GM21737 (cell line): ENCODE measurements at regions not wholly inside any gene's neighbourhood (a gene's known extent, or its start where the extent isn't known, plus 50 kb on each side); places are given as distances from the start of the nearest gene placed in this dataset.

Experiments used
- ATAC-seq: cut with Tn5 transposase; IDR thresholded peaks from one replicate; pipeline ENCODE4 v1.9.1; 2021; ENCODE audit warnings: mild to moderate bottlenecking, moderate library complexity; ENCODE audit not compliant: unreplicated experiment

DNA sequence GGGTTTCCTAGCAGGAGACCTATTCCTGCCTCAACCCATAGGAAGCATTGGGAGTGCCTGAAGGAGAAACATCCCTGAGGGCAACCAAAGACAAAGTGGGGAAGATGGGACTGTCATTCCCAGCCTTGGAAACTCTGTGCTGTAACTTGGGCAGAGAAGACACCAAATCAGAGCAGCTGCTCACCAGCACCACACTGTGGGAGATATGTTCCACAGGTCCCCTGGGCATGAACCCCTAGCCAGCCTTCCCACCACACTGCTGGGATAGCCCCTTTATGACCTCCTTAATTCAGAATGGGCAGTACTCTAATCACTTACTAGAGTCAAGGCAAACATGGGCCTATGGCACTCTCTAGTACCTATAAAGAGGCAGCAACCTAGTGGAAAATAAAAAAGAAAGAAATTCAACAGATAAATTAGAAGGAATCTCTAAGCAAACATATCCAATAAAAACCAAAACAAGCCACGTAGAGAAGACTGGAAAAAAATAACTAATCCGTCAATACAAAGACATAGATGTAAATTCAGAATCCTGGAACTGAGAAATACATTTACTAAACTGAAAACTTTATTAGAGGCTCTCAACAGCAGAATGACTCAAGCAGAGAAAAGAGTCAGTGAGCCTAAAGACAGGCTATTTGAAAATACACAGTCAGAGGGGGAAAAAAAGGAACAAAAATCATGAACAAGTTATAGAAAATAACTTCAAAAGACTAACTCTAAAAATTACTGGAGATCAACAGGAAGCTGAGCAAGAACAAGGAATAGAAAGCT is 878.4 kb upstream of the FRG1 start:
- ATAC-seq = no peak

DNA sequence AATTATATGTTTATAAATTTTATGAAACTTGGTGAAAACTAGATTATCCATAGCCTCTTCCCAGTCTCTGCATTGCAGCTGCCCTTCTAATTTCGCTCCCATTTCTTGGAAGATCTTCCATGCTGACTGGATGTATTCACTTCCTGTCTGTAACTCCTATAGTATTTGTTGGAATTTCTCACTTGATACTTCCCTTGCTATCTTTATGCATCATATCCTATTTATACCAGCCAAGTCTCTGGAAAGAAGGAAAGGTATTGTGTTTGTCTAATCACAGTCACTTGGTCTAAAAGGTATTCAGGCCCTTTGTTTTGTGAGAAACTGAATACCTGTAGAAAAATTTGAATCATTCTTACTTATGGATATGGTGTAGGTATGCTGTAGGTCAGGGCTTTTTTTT is 870.9 kb upstream of the FRG1 start:
- ATAC-seq = no peak

DNA sequence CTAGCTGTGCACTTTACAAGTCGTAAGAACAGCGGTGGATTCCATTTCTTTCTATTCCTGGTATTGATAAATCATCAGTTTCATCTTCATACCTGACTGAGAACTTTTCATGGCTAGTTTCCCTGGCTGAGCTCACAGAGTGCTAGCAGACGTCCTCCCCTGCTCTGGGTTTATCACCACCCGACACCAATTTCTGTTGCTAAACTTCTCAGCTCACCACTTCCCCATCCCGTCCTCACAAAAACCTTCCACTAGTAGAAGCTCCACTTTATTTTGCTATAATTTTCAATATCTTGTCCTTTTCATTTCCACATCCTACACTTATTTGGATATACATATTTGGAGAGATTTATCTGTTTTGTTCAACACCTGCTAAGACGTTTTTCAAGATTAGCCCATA is 869.4 kb upstream of the FRG1 start:
- ATAC-seq = no peak

DNA sequence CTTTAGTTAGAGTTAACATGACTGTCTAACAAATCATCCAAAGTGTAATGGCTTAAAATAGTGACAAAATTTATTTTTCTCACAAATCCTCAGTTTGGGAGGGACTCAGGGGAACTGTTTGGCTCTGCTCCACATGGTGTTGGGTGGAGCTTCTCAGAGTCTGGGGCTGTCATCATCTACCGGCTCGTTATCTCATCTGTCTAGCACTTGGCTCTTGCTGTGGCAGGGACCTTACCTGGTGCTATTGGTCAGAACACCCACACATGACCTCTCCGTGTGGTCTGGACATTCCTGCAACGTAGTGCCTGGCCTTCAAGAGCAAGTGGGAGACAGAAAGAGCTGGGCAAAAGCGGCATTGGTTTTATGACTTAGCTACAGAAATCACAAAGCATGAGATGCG is 866.9 kb upstream of the FRG1 start:
- ATAC-seq = no peak

DNA sequence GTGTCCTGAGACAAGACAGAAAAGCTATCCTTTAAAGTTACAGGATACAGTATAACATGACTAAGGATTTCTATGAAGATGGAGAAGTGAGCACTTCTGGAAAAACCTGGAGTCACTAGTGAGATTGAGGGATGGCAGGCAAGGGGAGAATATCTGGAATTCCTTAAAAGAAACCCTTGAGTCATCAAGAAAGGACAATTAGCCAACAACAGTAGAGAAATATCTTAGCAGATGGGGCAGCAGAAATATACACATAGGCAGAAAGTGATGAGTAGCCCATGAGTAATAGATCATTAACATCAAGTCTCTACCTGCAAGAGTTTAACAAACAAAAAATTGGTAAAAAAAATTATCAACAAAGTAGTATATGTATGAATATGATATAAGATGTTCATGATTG is 858.8 kb upstream of the FRG1 start:
- no peak for ATAC-seq

DNA sequence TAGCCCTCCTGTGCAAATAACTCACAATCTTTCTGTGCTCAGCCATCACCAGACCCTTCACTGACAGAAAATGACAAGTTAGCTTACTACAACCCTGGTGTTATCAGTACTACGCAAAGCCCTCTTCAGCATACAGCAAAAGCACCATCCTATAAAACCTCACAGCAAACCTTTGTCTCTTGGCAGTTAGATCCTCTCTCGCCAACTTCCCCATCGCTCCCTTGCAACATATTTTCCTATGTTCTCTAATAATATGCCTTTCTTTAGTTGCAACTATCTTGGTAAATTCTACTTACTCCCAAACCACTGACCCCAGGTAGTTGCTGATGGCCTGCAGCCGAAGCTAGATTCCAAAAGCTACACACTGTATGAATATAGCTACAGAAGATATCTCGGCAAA is 856.9 kb upstream of the FRG1 start:
- no peak for ATAC-seq

DNA sequence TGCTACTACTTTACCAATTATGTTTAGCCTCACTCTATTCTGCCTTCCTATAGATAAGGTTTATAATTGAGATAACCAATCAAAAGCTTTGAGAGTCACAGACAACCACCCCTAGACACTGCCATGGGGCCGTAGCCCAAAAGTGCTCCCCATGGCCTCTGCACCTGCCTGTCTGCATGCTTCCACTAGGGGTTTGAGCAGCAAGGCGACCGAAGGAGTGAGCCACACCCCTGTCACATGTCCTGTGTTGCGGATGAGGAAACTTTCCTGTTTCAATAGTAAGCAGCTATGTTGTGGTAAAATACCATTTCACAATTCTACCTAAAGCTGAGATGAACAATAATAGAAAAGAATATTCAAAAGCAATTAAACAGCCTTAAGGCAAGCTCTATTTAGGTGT is 856.0 kb upstream of the FRG1 start:
- ATAC-seq = no peak

DNA sequence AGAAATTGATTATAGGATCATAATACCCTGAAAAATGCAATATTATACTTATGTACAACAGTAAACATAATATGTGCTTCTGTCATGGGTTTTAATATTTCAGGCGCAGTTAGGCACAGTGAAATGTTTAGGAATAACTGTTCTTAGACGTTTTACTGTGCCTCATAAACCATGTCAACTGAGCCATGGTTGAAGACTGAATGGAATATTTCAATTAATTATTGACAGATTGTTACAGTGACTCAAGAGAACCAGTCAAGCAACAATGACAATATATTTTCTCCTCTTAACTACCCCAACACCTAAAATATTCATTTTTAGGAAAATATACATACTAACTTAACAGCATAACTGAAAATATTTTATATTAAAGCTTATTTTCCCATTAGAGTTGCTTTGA is 852.7 kb upstream of the FRG1 start:
- no peak for ATAC-seq

DNA sequence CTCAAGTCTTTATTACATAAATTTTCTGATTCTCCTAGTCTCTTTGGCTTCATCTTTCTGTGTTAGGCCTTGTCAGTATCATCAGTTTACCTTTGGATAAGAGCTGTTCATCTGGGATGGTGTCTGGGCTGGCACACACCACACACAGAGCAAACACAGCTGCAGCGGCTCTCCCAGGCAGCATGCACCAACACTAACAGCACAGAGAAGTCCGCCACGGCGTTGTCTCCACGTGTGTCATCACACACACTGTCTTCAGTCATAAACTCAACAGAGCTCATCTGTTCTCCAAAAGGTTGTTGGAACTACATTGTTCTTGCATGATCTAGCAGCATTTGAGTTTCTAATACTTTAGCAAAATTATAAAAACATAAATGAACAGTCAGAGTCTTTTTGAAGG is 851.9 kb upstream of the FRG1 start:
- ATAC-seq = no peak

DNA sequence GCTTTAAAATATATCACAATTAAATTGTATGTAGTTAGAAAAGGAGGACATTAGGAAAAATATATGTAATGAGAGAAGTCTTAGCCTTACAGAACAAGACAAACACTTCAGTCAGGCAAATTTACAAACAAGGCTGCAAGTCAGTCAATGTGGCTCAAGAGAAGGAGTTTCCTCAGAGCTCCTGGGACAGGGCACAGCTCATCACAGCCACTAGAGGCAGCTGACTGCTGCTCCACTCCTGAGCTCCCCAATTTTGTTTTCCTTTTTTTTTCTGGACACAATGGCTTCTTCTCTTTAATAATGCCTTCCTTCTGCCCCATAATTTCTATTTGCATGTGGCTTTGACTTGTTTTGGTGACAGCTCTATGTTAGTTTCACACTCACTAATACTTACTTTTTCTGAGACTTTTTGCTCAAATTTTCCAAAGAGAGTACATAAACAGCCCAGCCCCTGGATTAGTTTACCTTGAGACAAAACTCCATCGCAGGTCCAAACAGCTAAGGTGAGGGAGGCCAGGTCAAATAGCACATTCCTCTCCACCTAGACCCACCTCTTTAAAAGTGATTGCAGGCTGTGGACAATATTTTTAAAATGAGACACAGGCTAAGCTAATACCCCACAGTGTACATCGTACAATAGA is 850.4 kb upstream of the FRG1 start:
- ATAC-seq = no peak

DNA sequence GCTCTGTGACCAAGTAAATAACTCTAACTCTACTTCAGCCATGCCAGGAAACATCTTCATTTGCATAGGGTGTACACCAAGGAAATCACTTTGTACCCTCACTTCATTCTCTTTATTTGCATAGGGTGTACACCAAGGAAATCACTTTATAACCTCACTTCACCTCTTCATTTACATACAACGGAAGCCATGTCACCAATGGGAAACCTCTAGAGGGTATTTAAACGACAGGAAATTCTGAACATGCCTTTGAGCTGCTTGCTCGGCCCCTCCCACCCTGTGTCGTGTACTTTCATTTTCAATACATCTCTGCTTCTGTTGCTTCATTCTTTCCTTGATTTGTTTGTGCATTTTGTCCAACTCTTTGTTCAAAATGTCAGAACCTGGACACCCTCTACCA is 848.1 kb upstream of the FRG1 start:
- no peak for ATAC-seq

DNA sequence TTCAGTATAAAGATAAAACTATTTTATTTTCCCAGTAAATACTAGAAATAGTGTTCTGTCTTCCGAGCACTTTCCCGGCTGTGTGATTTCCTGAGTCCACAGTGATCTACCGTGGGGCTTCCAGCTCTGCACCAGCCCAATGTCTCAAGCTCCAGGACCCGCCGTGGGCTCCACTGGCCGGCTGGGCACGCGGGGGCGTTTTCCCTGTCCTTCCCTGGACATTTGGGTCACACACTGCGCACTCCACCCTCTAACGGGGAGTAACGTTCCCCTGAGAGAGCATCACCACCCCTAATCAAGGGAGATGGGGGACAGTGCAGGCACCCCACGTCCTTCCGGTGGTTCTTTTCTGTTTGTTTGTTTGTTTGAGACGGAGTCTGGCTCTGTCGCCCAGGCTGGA is 844.6 kb upstream of the FRG1 start:
- no peak for ATAC-seq

DNA sequence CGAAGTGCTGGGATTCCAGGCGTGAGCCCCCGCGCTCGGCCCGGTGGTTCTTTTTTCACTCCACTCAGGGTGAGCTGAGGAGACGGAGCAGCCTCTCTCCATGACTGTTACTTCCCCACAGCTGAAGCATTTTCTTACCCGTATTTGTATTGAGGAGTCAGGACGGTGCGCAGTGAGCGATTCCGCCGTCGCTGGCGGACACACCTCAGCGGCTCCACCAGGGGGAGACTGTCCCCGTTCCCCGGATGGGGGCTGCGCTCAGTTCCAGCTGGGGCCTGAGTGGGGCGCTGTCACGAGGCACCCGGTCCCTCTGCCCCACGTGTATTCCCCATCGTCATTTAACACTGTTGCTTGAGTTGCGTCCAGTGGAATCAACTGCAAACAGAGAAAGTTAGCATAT is 844.0 kb upstream of the FRG1 start:
- no peak for ATAC-seq

DNA sequence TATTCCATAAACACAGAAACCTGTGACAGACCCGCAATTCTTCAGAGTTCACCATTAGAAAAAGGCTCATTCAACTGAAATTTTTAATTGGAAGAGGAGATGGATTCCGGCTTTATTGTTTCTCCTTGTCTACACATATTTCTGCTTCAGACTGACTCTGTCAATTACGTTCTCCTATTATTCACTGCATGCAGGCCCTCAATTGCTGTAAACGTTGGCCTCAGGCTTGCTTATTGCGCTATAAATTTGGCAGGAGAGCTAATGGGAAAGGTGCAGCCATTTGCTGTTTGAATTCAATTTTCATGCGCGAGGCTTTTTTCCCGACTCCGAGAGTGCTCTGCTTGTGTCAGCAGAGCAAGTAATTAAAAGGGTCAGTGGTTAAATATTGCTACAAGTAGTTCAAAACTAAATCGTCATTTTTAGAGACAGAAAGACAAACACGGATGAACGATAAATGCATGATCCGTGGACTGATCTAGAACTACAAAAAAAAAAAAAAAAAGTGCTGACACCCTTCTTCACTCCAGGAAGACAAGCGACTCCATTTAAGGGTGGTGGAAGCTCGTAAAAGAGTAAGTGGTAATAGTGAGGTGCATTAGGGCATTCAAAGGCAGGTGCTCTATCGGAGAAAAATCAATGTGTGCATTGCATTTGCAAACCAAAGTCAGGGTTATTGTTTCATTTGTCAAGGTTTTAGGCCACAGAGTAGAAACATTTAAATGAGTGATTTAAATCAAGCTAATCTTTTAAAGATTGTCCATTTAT is 841.6 kb upstream of the FRG1 start:
- no peak for ATAC-seq

DNA sequence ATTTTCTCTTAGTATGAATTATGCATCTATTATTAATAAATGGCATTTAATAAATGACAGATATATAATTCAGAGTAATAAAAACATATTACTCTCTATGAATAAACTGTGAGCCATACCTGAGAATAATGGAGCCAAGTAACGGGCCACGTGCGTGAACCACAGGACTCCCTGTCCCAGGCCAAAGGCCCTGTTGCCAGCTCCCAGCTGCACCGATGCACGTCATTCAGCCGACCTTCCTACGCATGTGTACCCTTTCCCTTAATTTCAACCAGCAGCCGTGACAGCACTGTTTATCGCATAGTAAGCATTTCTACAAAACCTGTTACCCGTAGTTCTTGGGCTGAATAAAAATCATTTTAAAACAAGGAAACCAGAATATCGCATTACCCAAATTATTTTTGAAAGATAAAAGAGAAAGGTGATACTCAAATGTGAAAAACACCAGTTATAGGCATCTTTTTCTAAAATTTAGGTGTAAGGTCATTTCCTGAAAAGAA is 827.2 kb upstream of the FRG1 start:
- no peak for ATAC-seq

DNA sequence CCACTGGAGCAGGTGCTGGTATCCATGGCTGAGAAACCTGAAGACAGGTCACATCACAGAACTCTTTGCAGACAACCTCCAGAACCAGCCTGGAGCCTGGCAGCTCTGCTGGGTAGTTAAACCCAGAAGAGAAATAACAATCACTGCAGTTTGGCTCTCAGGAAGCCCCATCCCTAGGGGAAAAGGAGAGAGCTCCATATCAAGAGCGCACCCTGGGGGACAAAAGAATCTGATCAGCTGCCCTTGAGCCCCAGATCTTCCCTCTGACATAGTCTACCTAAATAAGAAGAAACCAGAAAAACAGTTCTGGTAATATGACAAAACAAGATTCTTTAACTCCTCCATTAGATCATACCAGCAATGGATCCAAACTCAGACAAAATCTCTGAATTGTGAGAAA is 823.2 kb upstream of the FRG1 start:
- ATAC-seq = no peak

DNA sequence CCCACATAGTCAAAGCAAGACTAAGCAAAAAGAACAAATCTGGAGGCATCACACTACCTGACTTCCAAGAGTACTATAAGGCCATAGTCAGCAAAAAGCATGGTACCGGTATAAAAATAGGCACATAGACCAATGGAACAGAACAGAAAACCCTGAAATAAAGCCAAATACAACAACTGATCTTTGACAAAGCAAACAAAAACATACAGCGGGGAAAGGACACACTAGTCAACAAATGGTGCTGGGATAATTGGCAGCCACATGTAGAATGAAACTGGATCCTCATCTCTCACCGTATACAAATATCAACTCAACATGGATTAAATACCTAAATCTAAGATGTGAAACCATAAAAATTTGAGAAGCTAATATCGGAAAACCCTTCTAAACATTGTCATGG is 819.3 kb upstream of the FRG1 start:
- no peak for ATAC-seq

DNA sequence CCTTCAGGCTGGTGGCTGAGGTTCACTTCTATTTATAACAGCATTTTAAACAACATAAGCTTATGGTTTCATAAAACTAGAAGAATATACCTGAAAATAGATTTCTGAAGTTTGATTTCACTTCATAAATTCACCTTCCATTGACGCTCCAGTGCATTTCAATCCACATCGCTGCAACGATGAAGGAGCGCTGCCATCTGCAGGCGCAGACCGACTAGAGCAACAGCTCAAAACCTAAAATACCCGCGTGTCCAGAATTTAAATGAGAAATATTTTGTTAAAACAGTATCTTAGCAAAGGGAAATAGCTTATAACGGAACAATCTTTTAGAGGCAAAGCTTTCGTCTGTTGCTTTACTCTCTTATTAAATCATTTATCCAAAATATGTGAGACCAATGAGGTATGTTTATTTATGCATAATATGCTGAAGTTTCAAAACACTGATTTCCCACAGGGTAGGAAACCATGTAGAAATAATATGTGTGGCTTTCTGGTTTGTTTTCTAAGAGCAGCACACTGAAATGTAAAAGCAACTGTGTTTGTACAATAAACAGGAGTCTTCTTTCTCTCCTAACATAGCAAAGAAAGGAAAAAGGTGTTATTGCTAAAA is 816.4 kb upstream of the FRG1 start:
- ATAC-seq = no peak

DNA sequence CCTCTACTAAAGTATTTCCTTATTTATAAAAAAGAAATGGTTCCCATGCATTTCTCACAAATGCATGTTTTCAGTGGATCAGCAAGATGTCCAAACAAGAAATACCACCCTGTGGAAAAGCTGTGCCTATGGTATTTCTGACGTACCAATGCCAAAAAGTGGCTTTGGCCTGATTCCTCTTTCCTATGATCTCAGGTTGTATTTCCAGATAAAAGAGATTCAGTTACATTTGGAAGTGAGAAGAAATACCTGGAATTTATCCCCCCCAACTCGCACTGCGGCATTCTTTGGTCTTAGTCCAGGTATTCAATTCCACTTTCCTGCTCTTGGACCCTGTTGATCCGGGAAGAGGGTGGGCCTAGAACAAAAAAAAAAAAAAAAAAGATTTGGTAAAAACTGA is 815.9 kb upstream of the FRG1 start:
- ATAC-seq = no peak

DNA sequence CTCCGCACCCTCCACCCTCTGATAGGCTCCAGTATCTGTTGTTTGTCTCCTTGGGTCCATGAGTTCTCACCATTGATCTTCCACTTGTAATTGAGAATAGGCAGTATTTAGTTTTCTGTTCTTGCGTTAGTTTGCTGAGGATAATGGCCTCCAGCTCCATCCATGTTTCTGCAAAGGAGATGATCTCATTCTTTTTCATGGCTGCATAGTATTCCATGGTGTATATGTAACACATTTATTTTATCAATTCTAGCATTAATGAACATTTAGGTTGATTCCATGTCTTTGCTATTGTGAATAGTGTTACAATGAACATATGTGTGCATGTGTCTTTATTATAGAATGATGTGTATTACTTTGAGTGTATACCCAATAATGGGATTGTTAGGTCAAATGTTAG is 814.6 kb upstream of the FRG1 start:
- ATAC-seq = no peak

DNA sequence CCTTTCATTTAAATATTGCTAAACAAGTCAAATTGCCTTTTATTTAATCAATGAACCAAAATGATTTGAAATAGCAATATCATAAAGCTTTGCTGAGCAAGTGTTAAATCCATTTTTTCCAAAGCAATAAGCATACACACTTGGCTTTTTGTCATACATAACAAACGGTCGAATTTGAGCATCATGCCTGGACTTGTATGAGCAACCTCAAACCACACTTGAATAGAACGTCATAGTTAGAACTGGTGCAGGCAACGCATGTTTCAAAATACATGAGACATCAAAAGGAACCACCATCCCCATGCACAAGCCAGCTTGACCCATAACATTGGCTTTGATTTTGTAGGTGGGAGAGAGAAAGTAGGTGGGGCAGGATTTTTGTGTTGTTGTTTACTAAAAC is 812.3 kb upstream of the FRG1 start:
- ATAC-seq = no peak
